Spleen (tissue), 11 donors: ENCODE measurements at regions not wholly inside any gene's neighbourhood (a gene's known extent, or its start where the extent isn't known, plus 50 kb on each side); places are given as distances from the start of the nearest gene placed in this dataset.

Experiments used
- DNase-seq: peaks from one replicate; pipeline ENCODE4 v3.0.0-alpha.2; 2020
- H3K27ac ChIP-seq, 8 donors: fragments of 200-600 bp; sonication (generic) in 7 of 8; 1 replicate in 4 of 8; 2 replicates in 4 of 8; pipeline versions ENCODE4 v1.5.0 to v1.8.0; 2016 to 2021; ENCODE audit warnings: inconsistent platforms in 4 of 8, mild to moderate bottlenecking in 4 of 8, moderate library complexity in 1 of 8
- H3K27me3 ChIP-seq, 7 donors: fragments of 200-600 bp; sonication (generic) in 6 of 7; replicated peaks in 1 of 7; 1 replicate in 4 of 7; 2 replicates in 3 of 7; pipeline versions ENCODE4 v1.5.0 to v1.8.0; 2016 to 2021; ENCODE audit warnings: inconsistent platforms in 3 of 7, mild to moderate bottlenecking in 1 of 7
- H3K36me3 ChIP-seq, 6 donors: fragments of 200-600 bp; sonication (generic) in 5 of 6; 1 replicate in 4 of 6; 2 replicates in 2 of 6; pipeline versions ENCODE4 v1.5.0 to v1.8.0; 2016 to 2021; ENCODE audit warnings: inconsistent platforms in 2 of 6
- H3K4me1 ChIP-seq, 6 donors: fragments of 200-600 bp; sonication (generic) in 5 of 6; 1 replicate in 3 of 6; 2 replicates in 3 of 6; pipeline versions ENCODE4 v1.5.0 to v1.8.0; 2016 to 2021; ENCODE audit warnings: inconsistent platforms in 3 of 6
- H3K4me3 ChIP-seq, 8 donors: fragments of 200-600 bp; sonication (generic) in 7 of 8; 1 replicate in 4 of 8; 2 replicates in 4 of 8; pipeline versions ENCODE4 v1.5.0 to v1.8.0; 2016 to 2021; ENCODE audit warnings: inconsistent platforms in 4 of 8, mild to moderate bottlenecking in 4 of 8, moderate library complexity in 2 of 8
- H3K9me3 ChIP-seq, 8 donors: fragments of 200-600 bp; sonication (generic) in 7 of 8; 1 replicate in 4 of 8; 2 replicates in 4 of 8; pipeline versions ENCODE4 v1.5.0 to v1.8.0; 2016 to 2021; ENCODE audit warnings: inconsistent platforms in 4 of 8
- POLR2A ChIP-seq, 3 donors: fragments of 450-650 bp; IDR thresholded peaks; one replicate each; pipeline ENCODE4 v1.5.1; 2017; ENCODE audit warnings: antibody characterized with exemption in 3 of 3, mild to moderate bottlenecking in 1 of 3
- POLR2AphosphoS5 ChIP-seq, 3 donors: sonication (generic); formaldehyde crosslinking; IDR thresholded peaks; one replicate each; pipeline ENCODE4 v1.5.1; 2017; ENCODE audit warnings: antibody characterized with exemption in 3 of 3
- WGBS, 5 donors: extraction: QIAGEN DNeasy Blood & Tissue Kit in 3 of 5; methylation state at CpG; one replicate each; pipeline versions ENCODE4 v1.1.5 to v1.1.7; 2013 to 2018; 5-methylcytosine and 5-hydroxymethylcytosine counted together
- intact Hi-C: fragments of 100-400 bp; cut with DNase I; formaldehyde crosslinking; loops from one replicate; pipeline ENCODE4 v1.15.0; 2023; ENCODE audit warnings: low total_unique reads
- TF ChIP-seq, protein P1 (sequence below), 11 experiments: fragments of 200-600 bp in 7 of 11; fragments of 450-650 bp in 4 of 11; sonication (generic) in 4 of 11; IDR thresholded peaks in 8 of 11; conservative IDR thresholded peaks in 3 of 11; 1 replicate in 7 of 11; 2 replicates in 4 of 11; pipeline versions ENCODE4 v1.4.0 to v1.8.0; 2016 to 2021; ENCODE audit warnings: antibody characterized with exemption in 11 of 11, inconsistent platforms in 4 of 11, mild to moderate bottlenecking in 1 of 11
- donor health status: healthy with polysubstance abuse.
- donor health status: DM: no; HTN: no; CAD: no; lungs with moderate emphysema.
- donor health status: DM: no; HTN: no; CAD: no.
- donor health status: Bipolar disorder and iron deficiency.
- donor health status: healthy.
- donor health status: DM: no; HTN: no; CAD: no.
- donor health status: DM: yes; HTN: yes; CAD: no.

DNA sequence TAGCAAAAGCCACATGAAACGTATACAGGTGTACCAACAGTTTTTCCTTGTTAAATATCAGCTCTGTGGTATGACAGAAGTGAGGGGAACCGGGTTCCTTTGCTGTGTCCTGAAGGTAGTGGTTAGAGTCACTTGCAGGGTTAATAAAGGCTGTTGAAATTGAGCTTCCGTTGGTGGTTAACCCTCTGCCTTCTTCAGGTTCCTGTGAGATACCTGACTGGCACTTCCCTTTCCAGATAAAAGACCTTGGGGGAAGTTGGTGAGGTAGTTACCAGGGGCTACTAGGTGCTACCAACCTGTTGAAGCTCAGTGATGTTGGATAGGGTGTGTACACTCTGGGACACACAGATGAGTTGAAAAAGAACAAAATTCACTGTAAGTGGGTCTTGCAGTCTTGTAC lies 384.1 kb downstream of the GATA3 start:
- no peak for TF ChIP-seq POLR2A (IDR thresholded peaks at IDR 0.05)
- TF ChIP-seq, protein P1, sequence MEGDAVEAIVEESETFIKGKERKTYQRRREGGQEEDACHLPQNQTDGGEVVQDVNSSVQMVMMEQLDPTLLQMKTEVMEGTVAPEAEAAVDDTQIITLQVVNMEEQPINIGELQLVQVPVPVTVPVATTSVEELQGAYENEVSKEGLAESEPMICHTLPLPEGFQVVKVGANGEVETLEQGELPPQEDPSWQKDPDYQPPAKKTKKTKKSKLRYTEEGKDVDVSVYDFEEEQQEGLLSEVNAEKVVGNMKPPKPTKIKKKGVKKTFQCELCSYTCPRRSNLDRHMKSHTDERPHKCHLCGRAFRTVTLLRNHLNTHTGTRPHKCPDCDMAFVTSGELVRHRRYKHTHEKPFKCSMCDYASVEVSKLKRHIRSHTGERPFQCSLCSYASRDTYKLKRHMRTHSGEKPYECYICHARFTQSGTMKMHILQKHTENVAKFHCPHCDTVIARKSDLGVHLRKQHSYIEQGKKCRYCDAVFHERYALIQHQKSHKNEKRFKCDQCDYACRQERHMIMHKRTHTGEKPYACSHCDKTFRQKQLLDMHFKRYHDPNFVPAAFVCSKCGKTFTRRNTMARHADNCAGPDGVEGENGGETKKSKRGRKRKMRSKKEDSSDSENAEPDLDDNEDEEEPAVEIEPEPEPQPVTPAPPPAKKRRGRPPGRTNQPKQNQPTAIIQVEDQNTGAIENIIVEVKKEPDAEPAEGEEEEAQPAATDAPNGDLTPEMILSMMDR (IDR thresholded peaks at IDR 0.05 in 8 of 11, conservative IDR thresholded peaks at IDR 0.05 in 3 of 11), result no peak
- no peak for TF ChIP-seq POLR2AphosphoS5 (IDR thresholded peaks at IDR 0.05)
- Histone ChIP-seq H3K27me3 (peaks cover 0 to 29% (median 0%) of the 10 kb centered on the region in 7 donors), H3K9me3 (no peaks in the 10 kb centered on the region), H3K36me3 (no peaks in the 10 kb centered on the region), H3K4me1 (peaks cover 0 to 13% (median 4%) of the 10 kb centered on the region in 6 donors), H3K27ac (no peak overlapping the region), H3K4me3 (no peak overlapping the region)
- WGBS, 5 donors, result 17 to 39% (median 21%) methylated on average over 3 of the region's 3 CpGs
- no peak for DNase-seq
- intact Hi-C loops, result no loop called here

DNA sequence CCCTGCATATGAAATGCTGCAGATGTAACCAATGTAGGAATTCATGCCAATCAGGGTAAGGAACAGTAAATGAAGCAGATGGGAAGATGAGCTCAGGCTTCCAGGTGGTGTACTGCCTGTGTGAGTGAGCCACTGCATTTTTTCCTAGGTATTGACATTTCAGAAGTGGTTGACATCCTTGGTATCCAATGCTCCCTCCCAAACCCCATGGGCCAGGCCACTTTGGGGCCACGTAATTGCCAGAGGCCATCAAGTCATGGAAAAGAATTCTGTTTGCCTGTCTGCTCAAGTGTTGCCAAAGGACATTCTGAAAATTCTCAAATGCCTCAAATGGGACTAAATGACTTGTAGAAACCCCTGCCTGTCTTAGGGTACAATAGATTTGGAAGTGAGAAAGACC lies 384.6 kb downstream of the GATA3 start:
- 71 to 81% (median 75%) methylated on average over 1 of the region's 1 CpG for WGBS, 5 donors
- Histone ChIP-seq H3K27ac (no peak overlapping the region), H3K4me1 (peaks cover 0 to 13% (median 4%) of the 10 kb centered on the region in 6 donors), H3K4me3 (no peak overlapping the region), H3K9me3 (no peaks in the 10 kb centered on the region), H3K36me3 (no peaks in the 10 kb centered on the region), H3K27me3 (peaks cover 0 to 30% (median 0%) of the 10 kb centered on the region in 7 donors)
- TF ChIP-seq, protein P1 (IDR thresholded peaks at IDR 0.05 in 8 of 11, conservative IDR thresholded peaks at IDR 0.05 in 3 of 11), result no peak
- TF ChIP-seq POLR2AphosphoS5 (IDR thresholded peaks at IDR 0.05) (no peak), POLR2A (IDR thresholded peaks at IDR 0.05) (no peak)
- no peak for DNase-seq
- intact Hi-C loops, result no loop called here

DNA sequence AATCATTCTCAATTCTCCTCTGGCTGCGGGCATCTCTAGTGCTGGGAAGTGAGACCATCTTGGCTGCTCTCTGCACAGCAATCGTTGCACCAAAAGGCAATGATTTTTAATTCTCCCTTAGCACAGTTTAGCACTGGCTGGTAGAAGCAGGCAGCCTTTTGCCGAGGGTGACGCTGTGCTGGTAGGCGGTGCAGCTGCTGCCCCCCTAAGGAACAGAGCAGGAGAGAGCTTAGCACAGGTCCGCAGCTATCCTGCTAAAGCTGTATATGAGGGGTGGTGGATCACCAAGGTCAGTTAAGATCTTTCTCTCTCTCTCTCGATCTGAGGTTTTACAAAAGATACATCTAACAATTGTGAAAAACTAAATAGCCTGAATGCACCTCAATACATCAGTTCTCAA lies 390.1 kb downstream of the GATA3 start:
- no peaks in the 10 kb centered on the region for H3K9me3 ChIP-seq
- peaks cover 0 to 54% (median 4%) of the 10 kb centered on the region in 7 donors for H3K27me3 ChIP-seq
- H3K36me3 ChIP-seq, result no peaks in the 10 kb centered on the region
- no peak for DNase-seq
- intact Hi-C loops, result no loop called here
- no peaks in the 10 kb centered on the region for H3K4me1 ChIP-seq
- no peak overlapping the region for H3K4me3 ChIP-seq
- no peak overlapping the region for H3K27ac ChIP-seq
- no peak for TF ChIP-seq POLR2A (IDR thresholded peaks at IDR 0.05)
- TF ChIP-seq, protein P1 (IDR thresholded peaks at IDR 0.05 in 8 of 11, conservative IDR thresholded peaks at IDR 0.05 in 3 of 11), result peak in 1 of 11 experiments; percentile 27
- 19 to 23% (median 21%) methylated on average over 7 of the region's 7 CpGs for WGBS, 5 donors

DNA sequence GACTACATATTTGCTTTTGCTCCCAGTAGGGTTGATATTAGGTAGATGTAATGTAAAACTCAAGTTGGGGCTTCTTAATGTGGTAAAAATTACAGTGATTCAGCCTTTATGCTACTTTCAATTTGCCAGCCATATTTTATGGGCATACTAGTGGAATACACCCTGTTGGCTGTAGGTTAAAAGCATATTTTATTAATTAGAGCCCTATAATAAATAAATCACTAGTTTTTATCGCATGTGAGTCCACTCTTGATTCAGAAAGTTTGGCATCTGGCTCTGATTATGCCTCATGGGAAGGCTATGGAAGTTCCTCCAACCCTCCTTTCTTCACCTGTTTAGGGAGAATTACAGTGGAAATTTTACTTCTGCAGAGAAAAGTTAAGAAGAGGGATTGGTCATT lies 390.9 kb downstream of the GATA3 start:
- no peak for TF ChIP-seq POLR2A (IDR thresholded peaks at IDR 0.05)
- TF ChIP-seq, protein P1 (IDR thresholded peaks at IDR 0.05 in 8 of 11, conservative IDR thresholded peaks at IDR 0.05 in 3 of 11), result no peak
- no peak for TF ChIP-seq POLR2AphosphoS5 (IDR thresholded peaks at IDR 0.05)
- no peaks in the 10 kb centered on the region for H3K9me3 ChIP-seq
- no peaks in the 10 kb centered on the region for H3K4me1 ChIP-seq
- intact Hi-C loops, result no loop called here
- H3K27ac ChIP-seq, result no peak overlapping the region
- no peak overlapping the region for H3K4me3 ChIP-seq
- no peaks in the 10 kb centered on the region for H3K36me3 ChIP-seq
- peaks cover 0 to 46% (median 4%) of the 10 kb centered on the region in 7 donors for H3K27me3 ChIP-seq
- no peak for DNase-seq
- WGBS, 5 donors, result 88 to 98% (median 95%) methylated on average over 1 of the region's 1 CpG
